ENCODE measurements at regions not wholly inside any gene's neighbourhood (a gene's known extent, or its start where the extent isn't known, plus 50 kb on each side); places are given as distances from the start of the nearest gene placed in this dataset.

- intact Hi-C loops (cut with DNase I) = no loop called here
- no peak for DNase-seq (ENCODE audit: low spot score)
Measured at GRCh38 chr3:117105686-117106085, 396.1 kb downstream of the TUSC7 start.

- intact Hi-C loops (cut with DNase I) = no loop called here
- no peak for DNase-seq (ENCODE audit: low spot score)
Measured at GRCh38 chr3:117106396-117106795, 396.8 kb downstream of the TUSC7 start.

GRCh38 chr3:117107946-117108345 is 398.4 kb downstream of the TUSC7 start:
- intact Hi-C loops (cut with DNase I) = no loop called here
- no peak for DNase-seq (ENCODE audit: low spot score)

- intact Hi-C loops (cut with DNase I) = no loop called here
Measured at GRCh38 chr3:117109178-117109577, 399.6 kb downstream of the TUSC7 start.

GRCh38 chr3:117114517-117115265 is 405.1 kb downstream of the TUSC7 start:
- no peak for DNase-seq (ENCODE audit: low spot score)
- intact Hi-C loops (cut with DNase I) = no loop called here

More at GRCh38 chr3:117109178-117109577, 399.6 kb downstream of the TUSC7 start:
- no peak for DNase-seq (ENCODE audit: low spot score)

GRCh38 chr3:117117188-117117936 is 407.8 kb downstream of the TUSC7 start:
- DNase-seq (ENCODE audit: low spot score) = no peak
- intact Hi-C loops (cut with DNase I) = no loop called here

DNA sequence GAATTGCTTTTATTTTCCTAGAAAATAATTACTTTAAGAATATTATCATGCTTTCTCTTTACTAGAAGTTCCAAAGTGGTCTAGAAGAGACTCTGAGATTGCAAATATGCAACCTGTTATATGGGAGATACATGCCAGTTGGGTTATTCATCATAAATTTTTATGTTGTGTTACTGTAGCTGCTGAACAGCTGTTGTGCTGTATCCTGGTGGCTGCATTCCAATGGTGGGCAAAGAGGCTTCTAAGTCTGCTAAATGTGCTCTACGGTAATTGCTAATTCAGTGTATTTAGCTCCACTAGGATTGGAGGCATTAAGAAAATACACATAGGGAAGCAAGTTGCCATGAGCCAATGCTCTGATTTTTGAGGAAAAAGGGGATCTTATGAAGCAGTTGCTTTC is 409.0 kb downstream of the TUSC7 start:
- intact Hi-C loops (cut with DNase I) = no loop called here
- no peak for DNase-seq (ENCODE audit: low spot score)

- DNase-seq (ENCODE audit: low spot score) = no peak
- intact Hi-C loops (cut with DNase I) = no loop called here
Measured at GRCh38 chr3:117120014-117120413, 410.4 kb downstream of the TUSC7 start.

- intact Hi-C loops (cut with DNase I) = no loop called here
- DNase-seq (ENCODE audit: low spot score) = no peak
Measured at GRCh38 chr3:117122609-117123008, 413.0 kb downstream of the TUSC7 start.

- intact Hi-C loops (cut with DNase I) = no loop called here
- no peak for DNase-seq (ENCODE audit: low spot score)
Measured at GRCh38 chr3:117126460-117126859, 416.9 kb downstream of the TUSC7 start.

- DNase-seq (ENCODE audit: low spot score) = no peak
- intact Hi-C loops (cut with DNase I) = no loop called here
Measured at GRCh38 chr3:117126946-117127546, 417.5 kb downstream of the TUSC7 start.

DNA sequence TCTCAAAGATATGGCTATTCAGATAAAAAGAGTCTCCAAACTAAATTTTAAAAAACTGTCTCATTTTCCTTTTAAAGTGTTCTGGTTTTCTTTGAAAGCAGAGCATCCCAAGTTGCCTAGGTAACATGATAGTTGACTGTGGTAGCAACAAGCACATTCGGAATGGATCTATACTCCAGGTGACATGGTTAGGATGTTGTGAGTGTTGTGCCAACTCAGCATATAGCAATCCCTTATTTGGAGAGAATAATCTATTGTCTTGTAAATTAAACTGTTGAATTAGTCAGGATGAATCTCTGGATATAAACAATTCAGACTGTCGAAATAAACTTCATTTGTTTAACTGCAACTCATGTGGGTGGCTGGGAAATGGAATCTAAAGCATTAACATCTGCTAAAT is 418.6 kb downstream of the TUSC7 start:
- intact Hi-C loops (cut with DNase I) = no loop called here
- DNase-seq (ENCODE audit: low spot score) = no peak

DNA sequence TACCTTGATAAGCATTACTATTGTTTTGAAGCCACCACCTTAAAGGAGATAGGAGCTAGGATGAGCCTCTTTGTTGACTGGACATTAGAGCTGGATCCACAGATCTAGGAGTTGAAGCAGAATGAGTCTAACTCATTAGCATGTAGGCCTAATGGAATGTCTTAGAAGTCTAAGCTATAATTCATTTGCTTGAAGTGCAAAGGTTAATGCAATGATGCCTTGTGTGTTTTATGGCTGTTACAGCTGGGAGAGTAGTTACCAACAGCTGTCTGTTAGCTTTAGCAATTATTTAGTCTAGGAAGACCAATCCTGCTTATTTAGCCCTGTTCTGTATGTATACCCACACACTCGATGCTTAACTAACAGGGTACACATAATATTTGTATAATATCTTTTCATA is 419.3 kb downstream of the TUSC7 start:
- intact Hi-C loops (cut with DNase I) = no loop called here
- DNase-seq (ENCODE audit: low spot score) = no peak

- no peak for DNase-seq (ENCODE audit: low spot score)
- intact Hi-C loops (cut with DNase I) = no loop called here
Measured at GRCh38 chr3:117129516-117129915, 419.9 kb downstream of the TUSC7 start.

- intact Hi-C loops (cut with DNase I) = no loop called here
- DNase-seq (ENCODE audit: low spot score) = no peak
Measured at GRCh38 chr3:117130222-117130621, 420.6 kb downstream of the TUSC7 start.

GRCh38 chr3:117131259-117131658 is 421.7 kb downstream of the TUSC7 start:
- no peak for DNase-seq (ENCODE audit: low spot score)
- intact Hi-C loops (cut with DNase I) = no loop called here

DNA sequence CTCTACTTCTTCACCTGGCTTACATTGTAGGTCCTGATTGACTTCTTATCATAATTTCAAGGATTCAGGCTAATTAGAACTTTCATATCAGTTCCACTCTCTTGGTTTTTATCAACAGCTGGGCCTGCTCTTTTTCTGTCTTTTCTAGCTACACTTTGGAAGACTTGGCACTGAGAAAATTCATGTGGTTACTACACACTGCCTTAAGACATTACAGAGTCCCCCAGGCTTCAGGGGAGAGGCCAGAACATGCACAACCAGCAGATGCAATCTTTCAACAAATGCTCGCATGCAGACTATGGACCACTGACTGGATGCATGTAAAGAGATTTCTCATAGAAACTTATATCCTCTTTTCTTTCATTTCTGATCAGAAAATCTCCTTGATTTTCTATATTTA is 423.5 kb downstream of the TUSC7 start:
- no peak for DNase-seq (ENCODE audit: low spot score)
- intact Hi-C loops (cut with DNase I) = no loop called here

GRCh38 chr3:117135207-117135606 is 425.6 kb downstream of the TUSC7 start:
- intact Hi-C loops (cut with DNase I) = no loop called here
- DNase-seq (ENCODE audit: low spot score) = no peak

DNA sequence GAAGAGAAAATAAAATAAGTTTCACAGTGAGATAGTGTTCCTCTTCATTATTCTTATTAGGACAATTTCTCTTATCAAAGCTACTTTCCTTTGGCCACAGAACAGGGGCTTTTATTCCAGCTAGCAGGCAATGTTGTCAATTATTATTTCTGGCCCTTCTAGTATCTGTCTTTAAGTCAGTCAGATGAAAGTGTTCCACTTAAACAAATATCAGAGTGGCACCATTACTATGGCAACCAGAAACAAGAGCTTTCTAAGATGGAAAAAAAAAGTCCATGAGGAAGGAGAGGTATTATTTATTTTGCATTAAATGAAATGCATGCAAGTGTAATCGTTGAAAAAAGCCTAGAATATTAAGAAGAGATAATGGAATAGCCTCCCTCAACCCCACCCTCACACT is 426.4 kb downstream of the TUSC7 start:
- intact Hi-C loops (cut with DNase I) = no loop called here
- no peak for DNase-seq (ENCODE audit: low spot score)

DNA sequence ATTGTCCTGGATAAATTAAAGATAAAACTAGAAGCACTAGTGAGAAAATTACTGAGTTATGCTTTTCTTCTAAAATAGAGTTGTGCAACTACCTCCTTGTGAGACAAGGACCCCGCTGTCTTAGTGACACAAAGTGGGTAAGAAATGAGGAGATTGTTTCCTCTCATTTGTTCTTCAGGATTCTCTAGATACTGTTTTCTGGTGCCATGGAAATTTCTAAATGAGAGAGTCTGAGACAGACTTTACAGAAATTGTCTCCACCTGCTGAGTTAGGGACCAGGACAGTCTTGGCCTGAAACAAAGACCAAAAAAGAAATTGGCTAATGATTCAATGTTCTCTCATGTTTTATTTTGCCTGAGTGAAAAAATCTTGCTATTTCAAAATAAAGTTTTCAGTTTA is 427.5 kb downstream of the TUSC7 start:
- intact Hi-C loops (cut with DNase I) = no loop called here
- no peak for DNase-seq (ENCODE audit: low spot score)

- no peak for DNase-seq (ENCODE audit: low spot score)
- intact Hi-C loops (cut with DNase I) = no loop called here
Measured at GRCh38 chr3:117139681-117140080, 430.1 kb downstream of the TUSC7 start.

Data from cardiac septum (tissue), 1 donor.